HL-60 (cell line): ENCODE measurements at regions not wholly inside any gene's neighbourhood (a gene's known extent, or its start where the extent isn't known, plus 50 kb on each side); places are given as distances from the start of the nearest gene placed in this dataset.
"Not testable (repeated sequence)": the region's sequence is repeated elsewhere in the genome, so short reads cannot be mapped to it uniquely, and the experiment has no call there.

Source experiments
- DNase-seq, 2 experiments: peaks; one replicate each; pipeline ENCODE4 v3.0.0-alpha.2; 2010 to 2020; ENCODE audit warnings: low read depth in 1 of 2, low spot score in 1 of 2
- H3K27ac ChIP-seq: fragments of 250-450 bp; sonication (Bioruptor Pico); replicated peaks from 2 replicates; pipeline ENCODE4 v1.5.1; 2020; ENCODE audit warnings: mild to moderate bottlenecking, moderate library complexity
- H3K27me3 ChIP-seq: fragments of 250-450 bp; sonication (Bioruptor Pico); 2 replicates; pipeline ENCODE4 v1.5.1; 2021; ENCODE audit warnings: mild to moderate bottlenecking, moderate library complexity; ENCODE audit not compliant: insufficient read depth, poor library complexity, severe bottlenecking
- H3K4me3 ChIP-seq: replicated peaks from 2 replicates; pipeline ENCODE4 v1.5.1; 2011; ENCODE audit warnings: mild to moderate bottlenecking, control low read depth, low read length; ENCODE audit not compliant: insufficient read depth
- CTCF ChIP-seq: IDR thresholded peaks from one replicate; pipeline ENCODE4 v1.5.1; 2011; ENCODE audit warnings: low read length, control low read depth, inconsistent platforms; ENCODE audit not compliant: insufficient read depth
- GABPA ChIP-seq: IDR thresholded peaks from 2 replicates; pipeline ENCODE4 v1.6.1; 2012; ENCODE audit warnings: low read depth
- POLR2AphosphoS5 ChIP-seq: IDR thresholded peaks from 2 replicates; pipeline ENCODE4 v1.6.1; 2012; ENCODE audit warnings: low read depth
- SPI1 ChIP-seq: IDR thresholded peaks from 2 replicates; pipeline ENCODE4 v1.6.1; 2012; ENCODE audit warnings: low read depth, mild to moderate bottlenecking, borderline replicate concordance
- TF ChIP-seq, protein P1 (sequence below): IDR thresholded peaks from 2 replicates; pipeline ENCODE4 v1.6.1; 2012; ENCODE audit warnings: low read depth; ENCODE audit not compliant: insufficient replicate concordance

GRCh38 chr2:143839456-143839855, 680.5 kb downstream of the ZEB2 start:
- TF ChIP-seq POLR2AphosphoS5 (no peak), SPI1 (no peak), GABPA (no peak), CTCF (no peak)
- TF ChIP-seq, protein P1, sequence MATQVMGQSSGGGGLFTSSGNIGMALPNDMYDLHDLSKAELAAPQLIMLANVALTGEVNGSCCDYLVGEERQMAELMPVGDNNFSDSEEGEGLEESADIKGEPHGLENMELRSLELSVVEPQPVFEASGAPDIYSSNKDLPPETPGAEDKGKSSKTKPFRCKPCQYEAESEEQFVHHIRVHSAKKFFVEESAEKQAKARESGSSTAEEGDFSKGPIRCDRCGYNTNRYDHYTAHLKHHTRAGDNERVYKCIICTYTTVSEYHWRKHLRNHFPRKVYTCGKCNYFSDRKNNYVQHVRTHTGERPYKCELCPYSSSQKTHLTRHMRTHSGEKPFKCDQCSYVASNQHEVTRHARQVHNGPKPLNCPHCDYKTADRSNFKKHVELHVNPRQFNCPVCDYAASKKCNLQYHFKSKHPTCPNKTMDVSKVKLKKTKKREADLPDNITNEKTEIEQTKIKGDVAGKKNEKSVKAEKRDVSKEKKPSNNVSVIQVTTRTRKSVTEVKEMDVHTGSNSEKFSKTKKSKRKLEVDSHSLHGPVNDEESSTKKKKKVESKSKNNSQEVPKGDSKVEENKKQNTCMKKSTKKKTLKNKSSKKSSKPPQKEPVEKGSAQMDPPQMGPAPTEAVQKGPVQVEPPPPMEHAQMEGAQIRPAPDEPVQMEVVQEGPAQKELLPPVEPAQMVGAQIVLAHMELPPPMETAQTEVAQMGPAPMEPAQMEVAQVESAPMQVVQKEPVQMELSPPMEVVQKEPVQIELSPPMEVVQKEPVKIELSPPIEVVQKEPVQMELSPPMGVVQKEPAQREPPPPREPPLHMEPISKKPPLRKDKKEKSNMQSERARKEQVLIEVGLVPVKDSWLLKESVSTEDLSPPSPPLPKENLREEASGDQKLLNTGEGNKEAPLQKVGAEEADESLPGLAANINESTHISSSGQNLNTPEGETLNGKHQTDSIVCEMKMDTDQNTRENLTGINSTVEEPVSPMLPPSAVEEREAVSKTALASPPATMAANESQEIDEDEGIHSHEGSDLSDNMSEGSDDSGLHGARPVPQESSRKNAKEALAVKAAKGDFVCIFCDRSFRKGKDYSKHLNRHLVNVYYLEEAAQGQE = no peak
- no peaks in the 10 kb centered on the region for H3K27me3 ChIP-seq
- no peak for DNase-seq
- H3K4me3 ChIP-seq = no peak overlapping the region
- no peak overlapping the region for H3K27ac ChIP-seq

DNA sequence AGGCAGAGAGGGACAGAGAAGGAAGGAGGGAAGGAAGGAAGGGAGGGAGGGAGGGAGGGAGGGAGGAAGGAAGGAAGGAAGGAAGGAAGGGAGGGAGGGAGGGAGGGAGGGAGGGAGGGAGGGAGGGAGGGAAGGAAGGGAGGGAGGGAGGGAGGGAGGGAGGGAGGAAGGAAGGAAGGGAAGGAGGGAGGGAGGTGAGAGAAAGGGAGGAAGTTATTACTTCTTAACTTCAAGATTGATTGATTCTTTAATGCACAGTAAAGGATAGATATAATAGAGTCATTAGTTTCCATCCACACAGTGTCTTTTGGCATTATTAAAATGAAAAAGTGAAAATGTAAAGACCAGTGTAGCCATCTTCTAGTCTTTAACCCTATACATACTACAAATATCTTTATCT, 682.9 kb downstream of the ZEB2 start:
- not testable (repeated sequence) for DNase-seq, H3K27ac ChIP-seq

DNA sequence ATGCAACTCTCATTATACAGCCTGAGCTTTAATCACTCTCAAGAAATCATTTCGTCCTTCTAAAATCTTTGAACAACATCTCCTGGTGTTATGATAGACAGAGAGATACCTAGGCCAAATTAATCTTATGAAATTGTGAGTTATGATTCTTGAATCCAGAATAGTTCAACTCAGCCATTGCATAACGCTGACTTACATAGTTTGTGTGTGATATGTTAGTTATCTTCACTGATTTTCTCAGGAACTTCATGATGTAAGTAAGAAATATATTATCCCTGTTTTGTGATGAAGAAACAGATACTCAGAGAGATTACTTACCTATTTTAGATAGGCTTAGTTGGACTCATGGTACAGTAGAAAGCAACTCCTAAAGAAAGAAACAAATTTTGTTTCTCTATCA, 684.4 kb downstream of the ZEB2 start:
- H3K27me3 ChIP-seq = no peaks in the 10 kb centered on the region
- no peak for DNase-seq
- H3K27ac ChIP-seq = no peak overlapping the region
- TF ChIP-seq CTCF (no peak), POLR2AphosphoS5 (no peak), GABPA (no peak), SPI1 (no peak)
- TF ChIP-seq, protein P1 = no peak
- H3K4me3 ChIP-seq = no peak overlapping the region

More for the DNA sequence above, 682.9 kb downstream of the ZEB2 start:
- H3K4me3 ChIP-seq, H3K27me3 ChIP-seq: not testable (repeated sequence)

GRCh38 chr2:143833015-143833660, 686.8 kb downstream of the ZEB2 start:
- no peak overlapping the region for H3K4me3 ChIP-seq
- H3K27me3 ChIP-seq = peaks cover 4% of the 10 kb centered on the region
- DNase-seq = no peak
- TF ChIP-seq CTCF (no peak), GABPA (no peak), POLR2AphosphoS5 (no peak), SPI1 (no peak)
- TF ChIP-seq, protein P1 = no peak
- H3K27ac ChIP-seq = no peak overlapping the region
